ENCODE measurements at regions not wholly inside any gene's neighbourhood (a gene's known extent, or its start where the extent isn't known, plus 50 kb on each side); places are given as distances from the start of the nearest gene placed in this dataset.
A peak's percentile ranks its signal among the peaks of the same experiment; 100 is the strongest.
"Not testable (repeated sequence)": the region's sequence is repeated elsewhere in the genome, so short reads cannot be mapped to it uniquely, and the experiment has no call there.

DNA sequence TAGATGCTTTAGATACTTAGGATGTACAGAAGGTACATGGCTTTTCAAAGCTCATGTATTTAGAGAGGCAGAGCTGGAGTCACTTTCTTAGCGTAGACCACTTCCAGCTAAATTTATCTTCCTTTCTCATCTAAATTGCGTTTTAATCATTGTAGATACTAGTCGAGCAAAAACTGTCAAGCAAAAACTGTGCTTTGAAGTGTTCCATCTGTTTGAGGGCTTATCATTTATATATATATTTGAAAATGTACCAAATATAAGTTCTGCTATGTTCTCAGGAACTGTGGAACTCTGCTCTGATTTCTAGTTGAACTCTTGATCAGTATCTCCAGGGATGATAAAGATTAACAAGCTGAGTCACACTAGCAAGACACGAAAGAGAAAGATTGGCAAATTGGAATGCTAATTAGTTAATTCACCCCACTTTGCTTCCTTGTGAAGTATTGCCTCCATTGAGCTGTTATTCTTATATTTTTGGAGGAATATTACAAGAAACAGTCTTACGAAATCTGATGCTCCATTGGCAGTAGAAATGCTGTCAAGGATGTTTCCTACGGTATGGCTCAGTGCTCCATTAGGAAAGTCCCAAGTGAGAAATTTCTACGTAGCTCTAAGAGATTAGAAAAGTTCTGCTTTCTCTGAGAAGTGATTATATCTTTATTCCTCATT lies 310.7 kb downstream of the AEBP2 start:
- DNase-seq (no peak), ATAC-seq (no peak)
- intact Hi-C loops (cut with DNase I), result loop anchor here in 1 of 2 donors (10.0 kb wide), 1 partner anchor 875 kb away; no protein-coding TSS in a partner anchor

DNA sequence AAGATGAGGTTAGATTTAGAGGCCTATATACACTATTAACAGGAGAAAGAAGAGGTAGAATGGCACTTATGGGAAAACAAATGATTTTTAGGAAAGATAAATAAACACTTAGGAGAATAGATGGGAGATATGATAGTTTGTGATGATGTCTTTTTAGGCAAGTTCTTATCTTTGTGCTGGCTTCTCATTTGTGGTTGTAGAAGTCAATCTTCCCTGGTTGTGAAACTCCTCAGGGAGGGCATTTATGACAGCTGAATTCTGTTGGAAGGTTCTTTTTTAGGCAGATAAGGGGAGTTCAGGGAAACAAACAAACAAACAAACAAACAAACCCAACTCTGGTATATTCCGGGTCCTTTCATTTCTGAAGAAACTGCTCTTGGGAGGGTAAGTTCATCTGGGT lies 311.8 kb downstream of the AEBP2 start:
- ATAC-seq (no peak), DNase-seq (no peak)
- intact Hi-C loops (cut with DNase I), result loop anchor here in 1 of 2 donors (10.0 kb wide), 1 partner anchor 874 kb away; no protein-coding TSS in a partner anchor

DNA sequence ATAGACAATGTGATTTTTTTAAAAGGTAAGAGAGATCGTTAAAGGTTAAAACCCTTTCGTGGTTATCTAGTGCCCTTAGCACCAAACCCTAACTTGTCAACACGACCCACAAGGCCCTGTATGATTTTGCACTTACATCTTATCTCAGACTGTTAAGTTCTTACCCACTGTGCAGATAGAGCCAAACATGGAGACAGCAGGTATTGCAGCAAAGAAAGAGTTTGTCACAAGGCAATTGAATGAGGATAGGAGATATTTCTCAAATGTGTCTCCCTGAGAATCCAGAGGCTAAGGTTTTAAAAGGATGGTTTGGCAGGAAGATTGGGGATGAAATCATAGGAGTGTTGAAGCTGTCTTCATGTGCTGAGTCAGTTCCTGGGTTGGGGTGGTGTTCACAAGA lies 313.4 kb downstream of the AEBP2 start:
- intact Hi-C loops (cut with DNase I), result loop anchor here in 1 of 2 donors (10.0 kb wide), 1 partner anchor 872 kb away; no protein-coding TSS in a partner anchor
- no peak for DNase-seq
- ATAC-seq, result no peak

DNA sequence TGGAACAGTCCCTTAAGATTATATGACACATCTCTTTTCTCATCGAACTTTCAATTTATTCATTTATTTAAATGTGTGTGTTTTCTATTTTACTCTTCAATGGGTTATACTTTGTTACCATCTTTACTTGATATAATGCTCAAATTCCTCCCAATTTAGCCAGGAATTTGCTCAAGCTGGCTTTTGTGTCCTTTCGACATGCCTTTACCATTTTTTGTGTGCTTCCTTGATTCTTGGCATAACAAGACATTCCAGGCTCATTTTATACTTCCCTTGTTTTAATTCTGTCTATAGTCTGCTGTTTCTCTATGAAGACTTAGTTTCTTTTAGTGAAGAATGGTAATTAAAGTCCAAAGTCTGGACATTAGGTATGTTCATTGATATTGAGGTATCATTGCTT lies 315.8 kb downstream of the AEBP2 start:
- DNase-seq, result no peak
- intact Hi-C loops (cut with DNase I), result loop anchor here in 1 of 2 donors (5.0 to 10.0 kb wide), 2 partner anchors 142 to 870 kb away; no protein-coding TSS in a partner anchor

DNA sequence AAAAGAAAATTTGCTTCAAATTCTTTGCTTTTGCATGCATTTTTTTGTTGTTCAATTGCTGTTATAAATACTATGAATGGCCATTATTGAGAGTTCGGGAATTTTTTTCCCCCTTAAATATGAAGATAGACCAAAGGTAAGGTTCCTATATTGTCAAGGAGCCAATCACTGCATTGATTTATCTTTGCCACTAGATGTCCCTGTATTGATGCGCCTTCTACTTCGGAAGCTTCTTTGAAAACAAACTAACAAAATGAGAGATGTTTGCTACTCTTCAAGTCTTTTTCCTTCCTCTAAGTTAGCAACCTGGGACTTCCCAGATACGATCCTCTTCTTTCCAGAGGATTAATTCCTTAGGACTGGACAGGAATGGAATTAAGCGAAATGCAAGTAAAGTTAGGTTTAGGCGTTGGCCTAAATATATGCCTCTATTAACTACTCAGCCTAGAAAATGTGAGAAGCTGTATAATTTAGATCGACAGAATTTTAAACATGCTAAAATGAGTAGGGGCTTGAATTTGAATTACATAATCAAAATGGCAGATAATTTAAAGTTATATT lies 318.1 kb downstream of the AEBP2 start:
- DNase-seq (no peak), ATAC-seq (peak; percentile 32 to 65)
- intact Hi-C loops (cut with DNase I), result loop anchor here in 1 of 2 donors (5.0 to 10.0 kb wide), 2 partner anchors 140 to 867 kb away; no protein-coding TSS in a partner anchor

More for the DNA sequence above, 315.8 kb downstream of the AEBP2 start:
- ATAC-seq, result no peak

DNA sequence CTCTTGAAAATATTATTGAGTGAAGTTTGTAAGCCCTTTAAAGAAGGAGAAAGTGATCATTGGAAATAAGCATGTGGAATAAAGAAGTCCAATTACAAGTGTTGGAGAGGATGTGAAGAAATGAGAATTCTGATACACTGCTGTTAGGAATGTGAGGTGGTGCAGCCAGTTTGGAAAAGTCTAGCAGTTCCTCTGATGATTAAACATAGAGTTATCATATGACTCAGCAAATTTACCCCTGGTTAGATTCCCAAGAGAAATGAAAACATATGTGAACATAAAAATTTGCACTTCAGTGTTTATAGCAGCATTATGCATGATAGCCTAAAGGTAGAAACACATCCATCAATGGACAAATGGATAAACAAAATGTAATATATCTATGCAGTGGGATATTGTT lies 319.9 kb downstream of the AEBP2 start:
- intact Hi-C loops (cut with DNase I), result loop anchor here in 1 of 2 donors (5.0 to 10.0 kb wide), 2 partner anchors 138 to 866 kb away; no protein-coding TSS in a partner anchor
- peak in 1 of 2 donors; percentile 67 for ATAC-seq
- no peak for DNase-seq

DNA sequence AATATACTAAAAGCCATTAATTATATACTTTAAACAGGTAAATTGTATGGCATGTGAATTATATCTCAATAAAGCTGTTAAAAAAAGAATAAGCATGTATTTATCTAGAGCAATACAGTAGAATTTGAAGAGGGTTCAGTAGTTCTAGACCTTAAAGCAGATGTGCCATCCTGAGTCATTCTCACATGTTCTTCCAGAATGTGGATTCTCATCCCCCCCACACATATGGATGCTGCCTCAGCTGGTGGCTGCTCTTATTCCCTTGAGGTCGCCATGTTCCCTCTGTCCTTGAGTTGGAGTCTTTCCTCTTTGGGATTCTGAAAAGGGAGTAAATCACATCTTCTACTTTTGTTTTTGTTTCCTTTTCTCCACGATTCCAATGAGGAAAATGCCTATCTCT lies 321.3 kb downstream of the AEBP2 start:
- ATAC-seq, result no peak
- intact Hi-C loops (cut with DNase I), result no loop called here
- no peak for DNase-seq

DNA sequence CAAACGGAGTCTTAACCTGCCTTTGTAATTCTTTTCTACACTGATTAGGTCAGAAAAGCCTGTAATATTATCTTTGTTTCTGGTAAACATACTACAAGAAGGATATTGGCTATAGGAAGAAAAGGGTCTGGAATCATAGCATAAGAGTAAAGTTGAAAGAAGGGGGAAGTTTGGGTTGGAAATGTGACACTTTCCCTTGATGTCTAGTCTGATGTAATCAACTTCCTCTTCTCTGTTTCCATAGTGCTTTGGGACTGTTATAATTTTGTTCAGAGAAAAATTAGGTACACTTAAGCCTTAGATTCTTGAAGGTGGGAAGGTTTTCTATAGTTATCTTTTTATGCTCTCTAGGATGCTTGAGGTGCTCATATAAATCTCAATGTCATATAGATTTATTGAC lies 322.2 kb downstream of the AEBP2 start:
- no peak for ATAC-seq
- intact Hi-C loops (cut with DNase I), result no loop called here
- DNase-seq, result no peak

DNA sequence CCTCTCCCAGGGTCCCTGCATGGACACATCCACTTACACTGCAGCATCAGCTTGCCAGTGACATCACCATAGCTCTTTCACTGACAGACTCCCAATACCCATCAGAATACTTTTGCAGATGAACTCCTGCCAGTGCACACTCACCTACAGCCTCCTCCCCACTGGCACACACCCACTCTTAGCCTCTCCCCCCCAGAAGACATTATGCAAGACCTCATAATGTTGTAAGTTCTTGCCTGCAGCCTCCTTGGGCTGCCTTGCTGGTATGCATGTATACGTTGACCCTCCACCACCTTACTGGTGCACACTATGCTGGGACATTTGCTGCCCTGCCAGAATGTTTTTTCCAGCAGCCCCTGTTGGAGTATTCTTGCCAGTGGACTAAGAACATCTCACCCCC lies 324.2 kb downstream of the AEBP2 start:
- DNase-seq (no peak), ATAC-seq (no peak)
- intact Hi-C loops (cut with DNase I), result no loop called here

DNA sequence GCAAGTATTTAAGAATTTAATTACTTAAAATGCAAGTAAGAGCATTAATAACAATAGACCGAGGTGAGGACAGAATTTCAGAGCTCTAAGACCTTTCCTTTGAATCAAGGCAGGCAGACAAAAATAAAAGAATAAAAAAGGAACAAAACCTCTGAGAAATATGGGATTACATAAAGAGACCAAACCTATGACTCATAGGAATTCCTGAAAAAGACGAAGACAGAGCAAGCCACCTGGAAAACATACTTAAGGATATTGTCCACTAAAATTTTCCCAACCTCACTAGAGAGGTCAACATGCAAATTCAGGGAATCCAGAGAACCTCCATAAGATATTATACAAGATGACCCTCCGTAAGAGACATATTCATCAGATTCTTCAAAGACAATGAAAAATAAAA lies 325.1 kb downstream of the AEBP2 start:
- ATAC-seq (no peak), DNase-seq (no peak)
- intact Hi-C loops (cut with DNase I), result no loop called here

DNA sequence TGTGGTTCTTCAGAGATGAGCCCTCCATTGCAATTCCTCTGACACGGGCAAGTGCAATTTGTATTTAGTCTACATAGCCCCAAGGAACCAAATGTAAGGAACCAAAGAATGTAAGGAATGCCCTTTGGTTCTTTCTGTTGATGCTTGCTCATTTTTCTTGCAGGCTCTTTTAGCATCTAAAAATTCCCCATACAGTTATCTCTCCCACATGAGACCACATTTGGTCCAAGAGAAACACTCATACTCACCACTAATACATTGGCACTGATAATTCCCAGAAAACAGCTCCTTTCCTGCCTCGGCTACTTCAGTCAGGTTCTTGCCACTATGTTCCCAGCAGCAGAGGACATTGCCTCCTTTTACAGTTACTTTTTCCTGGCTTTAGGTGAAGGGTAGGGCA lies 332.6 kb downstream of the AEBP2 start:
- DNase-seq (no peak), ATAC-seq (peak; percentile 65 to 77)
- intact Hi-C loops (cut with DNase I), result no loop called here

DNA sequence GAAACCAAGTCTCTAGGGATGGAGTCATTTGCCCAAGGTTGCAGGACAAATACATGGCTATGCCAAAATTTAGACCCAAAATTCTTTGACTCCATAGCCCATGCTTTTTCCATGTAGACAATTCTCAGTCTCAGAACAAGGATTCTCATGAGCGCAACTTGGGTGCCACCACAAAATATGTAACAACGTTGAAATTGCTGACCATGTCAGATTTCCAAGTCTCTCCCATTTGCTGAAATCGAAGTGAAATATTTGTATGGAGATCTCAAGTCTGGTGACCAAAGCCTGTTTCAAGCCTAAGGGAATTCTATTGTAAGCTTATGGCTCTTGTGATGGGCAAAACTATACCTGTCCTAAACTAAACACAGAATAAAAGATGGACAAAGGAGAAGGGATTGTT lies 333.5 kb downstream of the AEBP2 start:
- ATAC-seq (no peak), DNase-seq (no peak)
- intact Hi-C loops (cut with DNase I), result no loop called here

DNA sequence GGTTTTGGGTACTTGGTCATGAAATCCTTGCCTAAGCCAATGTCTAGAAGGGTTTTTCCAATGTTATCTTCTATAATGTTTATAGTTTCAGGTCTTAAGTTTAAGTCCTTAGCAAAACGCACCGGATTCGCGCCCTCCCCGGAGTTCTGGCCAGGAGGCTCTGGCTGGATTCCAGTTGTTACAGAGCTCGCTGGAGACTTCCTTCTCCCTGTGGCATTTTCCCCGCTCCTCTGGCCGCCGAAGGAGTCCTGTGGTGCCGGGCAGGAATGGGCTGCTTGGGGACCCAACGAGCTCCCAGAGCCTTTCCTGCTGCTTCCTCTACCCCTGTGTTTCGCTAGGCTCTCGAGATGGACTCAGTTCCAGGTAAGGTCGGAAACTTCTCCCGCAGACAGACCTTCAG lies 335.9 kb downstream of the AEBP2 start:
- intact Hi-C loops (cut with DNase I), result no loop called here
- ATAC-seq (no peak), DNase-seq (no peak)

DNA sequence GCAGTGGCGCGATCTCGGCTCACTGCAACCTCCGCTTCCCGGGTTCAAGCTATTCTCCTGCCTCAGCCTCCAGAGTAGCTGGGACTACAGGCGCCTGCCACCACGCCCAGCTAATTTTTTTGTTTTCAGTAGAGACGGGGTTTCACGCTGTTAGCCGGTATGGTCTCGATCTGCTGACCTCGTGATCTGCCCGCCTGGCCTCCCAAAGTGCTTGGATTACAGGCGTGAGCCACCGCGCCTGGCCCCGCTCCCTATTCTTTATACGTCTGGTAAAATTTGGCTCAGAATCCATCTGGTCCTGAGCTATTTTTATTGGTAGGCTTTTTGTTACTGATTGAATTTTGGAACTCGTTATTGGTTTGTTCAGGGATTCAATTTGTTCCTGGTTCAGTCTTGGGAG lies 336.7 kb downstream of the AEBP2 start:
- intact Hi-C loops (cut with DNase I); ATAC-seq; DNase-seq: not testable (repeated sequence)

DNA sequence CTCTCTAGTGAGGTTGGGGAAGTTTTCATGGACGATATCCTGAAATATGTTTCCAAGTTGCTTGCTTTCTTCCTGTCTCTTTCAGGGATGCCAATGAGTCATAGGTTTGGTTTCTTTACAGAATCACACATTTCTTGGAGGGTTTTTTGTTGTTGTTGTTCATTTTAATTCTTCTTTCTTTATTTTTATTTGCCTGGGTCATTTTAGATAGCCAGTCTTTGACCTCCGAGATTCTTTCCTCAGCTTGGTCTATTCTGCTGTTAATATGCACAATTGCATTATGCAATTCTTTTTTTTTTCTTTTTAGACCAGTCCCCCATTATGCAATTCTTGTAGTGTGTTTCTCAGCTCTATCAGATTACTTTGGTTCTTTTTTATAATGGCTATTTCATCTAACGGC lies 338.9 kb downstream of the AEBP2 start:
- intact Hi-C loops (cut with DNase I), result no loop called here
- ATAC-seq (peak; percentile 13 to 25), DNase-seq (no peak)

DNA sequence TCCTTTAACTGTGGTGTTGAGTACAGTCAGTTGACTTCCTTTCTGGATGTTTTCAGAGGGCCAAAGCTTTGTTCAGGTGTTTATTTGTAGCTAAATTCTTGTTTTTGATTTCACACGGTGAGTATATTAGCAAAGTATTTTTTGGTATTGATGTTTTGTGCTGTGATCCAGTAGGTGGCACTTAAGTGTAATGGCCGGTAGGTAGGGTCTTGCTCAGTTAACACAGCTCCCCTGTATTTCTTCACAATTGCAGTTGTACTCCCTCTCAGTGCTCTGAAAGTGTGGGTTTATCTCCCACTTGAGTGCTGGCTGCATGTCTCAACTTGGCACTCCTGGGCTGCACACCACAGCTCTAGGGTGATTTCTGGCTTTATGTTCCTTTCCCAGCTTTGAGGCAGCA lies 339.5 kb downstream of the AEBP2 start:
- ATAC-seq, result peak; percentile 56 to 67
- DNase-seq, result no peak
- intact Hi-C loops (cut with DNase I), result no loop called here

DNA sequence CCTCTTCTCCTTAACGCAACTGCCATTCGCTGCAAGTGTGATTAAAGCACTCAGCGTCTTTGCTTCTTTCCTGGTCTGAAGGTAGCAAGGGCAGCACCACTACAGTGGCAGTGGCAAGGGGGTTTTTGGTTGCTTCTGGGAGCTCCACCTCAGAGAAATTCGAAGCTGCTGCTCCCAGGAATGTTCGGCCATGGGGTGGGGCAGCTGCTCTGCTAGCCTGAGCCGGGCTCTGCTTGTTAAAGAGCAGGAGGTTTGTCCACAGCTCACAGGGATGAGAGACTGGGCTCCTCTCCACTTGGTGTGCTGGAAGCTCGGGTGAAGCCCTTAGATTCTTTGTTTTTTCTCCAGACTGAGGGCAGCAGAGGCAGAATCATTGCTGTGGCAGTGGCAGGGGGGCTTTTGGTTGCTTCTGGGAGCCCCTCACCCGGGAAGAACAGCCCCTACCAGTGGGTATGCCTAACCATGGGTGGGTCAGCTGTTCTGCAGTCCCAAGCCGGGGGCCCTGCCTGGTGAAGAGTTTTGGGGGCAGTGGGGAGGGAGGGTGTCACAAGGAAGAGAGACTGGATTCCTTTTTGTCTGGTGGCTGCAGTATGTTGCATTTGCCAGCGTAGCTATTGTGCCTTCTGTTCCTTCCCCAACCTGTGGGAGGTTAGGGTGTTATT lies 340.2 kb downstream of the AEBP2 start:
- intact Hi-C loops (cut with DNase I), result no loop called here
- DNase-seq (peak; percentile 34), ATAC-seq (peak; percentile 76 to 92)

DNA sequence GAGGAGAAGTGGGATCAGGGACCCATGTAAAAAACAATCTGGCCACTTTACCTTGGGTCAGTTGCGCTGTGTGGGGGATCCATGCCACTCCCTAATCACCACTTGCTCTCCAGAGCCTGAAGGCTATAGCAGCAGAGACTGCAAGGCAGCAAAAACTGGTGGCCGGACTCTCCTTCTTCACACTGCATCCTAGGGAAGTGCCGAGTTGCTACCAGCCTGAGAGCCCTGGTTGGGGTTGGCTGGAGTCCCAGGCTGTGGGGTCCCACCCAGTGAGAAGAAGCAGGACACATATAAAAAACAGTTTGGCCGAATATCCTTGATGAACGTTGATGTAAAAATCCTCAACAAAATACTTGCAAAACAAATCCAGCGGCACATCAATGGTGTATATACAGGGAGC lies 341.2 kb downstream of the AEBP2 start:
- ATAC-seq (no peak), DNase-seq (no peak)
- intact Hi-C loops (cut with DNase I), result no loop called here

DNA sequence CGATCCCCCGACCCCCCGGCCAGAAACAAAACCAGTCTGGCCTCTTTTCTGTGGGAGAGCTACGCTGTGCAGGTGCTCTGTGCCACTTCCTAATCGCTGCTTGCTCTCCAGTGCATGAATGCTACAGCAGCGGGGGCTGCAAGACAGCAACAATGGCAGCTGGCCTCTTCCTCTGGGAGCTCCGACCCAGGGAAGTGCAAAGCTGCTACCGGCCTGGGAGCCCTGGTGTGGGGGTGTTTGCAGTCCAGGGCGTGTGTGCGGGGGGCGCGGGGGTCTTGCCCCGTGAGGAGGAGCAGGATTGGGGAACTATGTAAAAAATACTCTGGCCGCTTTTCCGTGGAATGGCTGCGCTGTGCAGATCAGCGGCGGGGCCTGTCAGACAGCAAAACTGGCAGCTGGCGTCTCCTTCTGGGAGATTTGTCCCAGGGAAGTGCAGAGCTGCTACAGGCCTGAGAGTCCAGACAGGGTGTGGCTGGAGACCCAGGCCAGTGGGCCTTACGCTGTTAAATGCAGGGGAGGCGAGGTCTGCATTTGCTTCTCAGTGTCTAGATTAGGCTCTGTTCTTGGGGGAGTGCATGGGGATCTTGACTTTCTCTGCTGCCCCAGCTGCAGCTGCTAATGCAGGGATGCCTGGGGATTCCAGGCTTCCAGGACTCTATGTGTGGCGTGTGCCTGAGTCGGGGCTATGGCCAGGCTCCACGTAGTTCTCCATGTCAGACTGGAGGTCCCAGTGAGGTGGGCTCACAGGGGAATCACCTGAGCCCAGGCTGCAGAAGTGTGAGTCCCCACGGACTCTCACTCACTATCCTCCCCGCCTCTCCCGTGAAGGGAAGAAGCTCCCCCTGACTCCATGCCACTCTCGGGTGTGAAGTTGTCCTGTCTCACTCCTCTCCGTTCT lies 344.5 kb downstream of the AEBP2 start:
- ATAC-seq (peak in 1 of 2 donors; percentile 45), DNase-seq (no peak)
- intact Hi-C loops (cut with DNase I), result no loop called here

All from left cardiac atrium (tissue), 4 donors.